Vagina (tissue), 2 donors: ENCODE measurements at regions not wholly inside any gene's neighbourhood (a gene's known extent, or its start where the extent isn't known, plus 50 kb on each side); places are given as distances from the start of the nearest gene placed in this dataset.

Experiments
- CTCF ChIP-seq, 3 experiments: fragments of 450-650 bp in 2 of 3; fragments of 200-600 bp in 1 of 3; sonication (generic) in 1 of 3; IDR thresholded peaks; one replicate each; pipeline ENCODE4 v1.5.1; 2017 to 2019; ENCODE audit warnings: antibody characterized with exemption in 3 of 3, mild to moderate bottlenecking in 2 of 3, moderate library complexity in 2 of 3
- POLR2A ChIP-seq, 2 donors: fragments of 450-650 bp; IDR thresholded peaks; one replicate each; pipeline ENCODE4 v1.6.1; 2017; ENCODE audit warnings: antibody characterized with exemption in 2 of 2, mild to moderate bottlenecking in 2 of 2, moderate library complexity in 2 of 2
- POLR2AphosphoS5 ChIP-seq, 2 donors: sonication (generic); formaldehyde crosslinking; IDR thresholded peaks; one replicate each; pipeline ENCODE4 v1.9.0; 2017; ENCODE audit warnings: antibody characterized with exemption in 2 of 2, mild to moderate bottlenecking in 2 of 2, low read depth in 1 of 2; ENCODE audit not compliant: insufficient read depth in 1 of 2

DNA sequence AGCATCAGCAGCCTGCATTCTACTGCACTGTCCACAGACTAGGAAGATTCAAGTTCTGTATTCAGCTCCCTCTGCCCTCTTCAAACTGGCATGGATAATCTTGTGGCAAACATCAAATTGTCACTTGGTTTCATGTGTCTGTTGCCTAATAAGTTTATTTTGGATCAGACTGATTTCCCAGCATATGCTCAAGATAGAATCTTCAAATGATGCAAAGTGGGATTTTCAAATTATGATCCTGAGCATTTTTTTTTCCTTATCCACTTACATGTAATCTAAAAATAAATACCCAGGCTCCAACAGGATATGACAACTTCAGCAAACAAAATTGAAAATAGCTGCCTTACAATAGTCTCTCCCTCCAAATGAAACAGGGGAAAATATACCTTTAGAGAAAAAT is 160.9 kb upstream of the VRK2 start:
- TF ChIP-seq CTCF (IDR thresholded peaks at IDR 0.05) (no peak), POLR2A (IDR thresholded peaks at IDR 0.05) (no peak), POLR2AphosphoS5 (IDR thresholded peaks at IDR 0.05; ENCODE audit: insufficient read depth in 1 of 2, low read depth in 1 of 2) (no peak)
